Smooth muscle cell (in vitro differentiated cells): ENCODE measurements at regions not wholly inside any gene's neighbourhood (a gene's known extent, or its start where the extent isn't known, plus 50 kb on each side); places are given as distances from the start of the nearest gene placed in this dataset.

ENCODE experiments used
- DNase-seq: peaks from one replicate; lab custom pipeline; 2025; ENCODE audit not compliant: unreplicated experiment; lab: John Stamatoyannopoulos, UW
- H2AFZ ChIP-seq: fragments of 200-600 bp; sonication (generic); 2 replicates; pipeline ENCODE4 v1.6.0; 2016; ENCODE audit warnings: antibody characterized with exemption, low read depth, mild to moderate bottlenecking
- H3F3A ChIP-seq: fragments of 200-600 bp; sonication (generic); 2 replicates; pipeline ENCODE4 v1.6.0; 2017; ENCODE audit warnings: antibody characterized with exemption, low read depth
- H3K27ac ChIP-seq: fragments of 200-600 bp; sonication (generic); 2 replicates; pipeline ENCODE4 v1.5.1; 2016; ENCODE audit warnings: low read depth, mild to moderate bottlenecking
- H3K27me3 ChIP-seq: fragments of 200-600 bp; sonication (generic); 2 replicates; pipeline ENCODE4 v1.6.1; 2016; ENCODE audit warnings: low read depth, mild to moderate bottlenecking
- H3K36me3 ChIP-seq: fragments of 200-600 bp; sonication (generic); 2 replicates; pipeline ENCODE4 v1.5.1; 2016; ENCODE audit warnings: low read depth
- H3K4me1 ChIP-seq: fragments of 200-600 bp; sonication (generic); 2 replicates; pipeline ENCODE4 v1.5.1; 2016; ENCODE audit warnings: low read depth
- H3K4me2 ChIP-seq: fragments of 200-600 bp; sonication (generic); 2 replicates; pipeline ENCODE4 v1.6.0; 2016; ENCODE audit warnings: mild to moderate bottlenecking
- H3K4me3 ChIP-seq: fragments of 200-600 bp; sonication (generic); 2 replicates; pipeline ENCODE4 v1.5.1; 2016; ENCODE audit warnings: mild to moderate bottlenecking
- H3K79me2 ChIP-seq: fragments of 200-600 bp; sonication (generic); 2 replicates; pipeline ENCODE4 v1.6.0; 2016; ENCODE audit warnings: low read depth, mild to moderate bottlenecking
- H3K9ac ChIP-seq: fragments of 200-600 bp; sonication (generic); 2 replicates; pipeline ENCODE4 v1.6.0; 2016; ENCODE audit warnings: low read depth
- H3K9me3 ChIP-seq: fragments of 200-600 bp; sonication (generic); replicated peaks from 2 replicates; pipeline ENCODE4 v1.5.1; 2016; ENCODE audit warnings: low read depth
- H4K20me1 ChIP-seq: fragments of 200-600 bp; sonication (generic); 2 replicates; pipeline ENCODE4 v1.6.0; 2016; ENCODE audit warnings: low read depth
- CTCF ChIP-seq: fragments of 200-600 bp; sonication (generic); IDR thresholded peaks from 2 replicates; pipeline ENCODE4 v1.5.1; 2017; ENCODE audit warnings: borderline replicate concordance, mild to moderate bottlenecking, antibody characterized with exemption; ENCODE audit not compliant: insufficient read depth, poor library complexity, severe bottlenecking
- WGBS: methylation state at CpG from one replicate; pipeline ENCODE4 v1.1.7; 2016; ENCODE audit warnings: low lambda C conversion rate; 5-methylcytosine and 5-hydroxymethylcytosine counted together

GRCh38 chr2:120463996-120464395 is 118.1 kb downstream of the INHBB start:
- peak overlapping the region; percentile 52 for H3K27ac ChIP-seq
- no peaks in the 10 kb centered on the region for H3F3A ChIP-seq
- no peaks in the 10 kb centered on the region for H3K36me3 ChIP-seq
- no peak overlapping the region for H2AFZ ChIP-seq
- no peaks in the 10 kb centered on the region for H3K27me3 ChIP-seq
- no peak overlapping the region for H3K4me3 ChIP-seq
- TF ChIP-seq CTCF = no peak
- peak overlapping the region; percentile 16 for H3K4me2 ChIP-seq
- no peak overlapping the region for H3K9ac ChIP-seq
- no peak for DNase-seq
- 18% methylated on average over 1 of the region's 1 CpG for WGBS
- H3K79me2 ChIP-seq = no peaks in the 10 kb centered on the region
- H3K9me3 ChIP-seq = no peaks in the 10 kb centered on the region
- H4K20me1 ChIP-seq = no peaks in the 10 kb centered on the region
- peaks cover 7% of the 10 kb centered on the region for H3K4me1 ChIP-seq

GRCh38 chr2:120464448-120464931 is 118.6 kb downstream of the INHBB start:
- no peak overlapping the region for H2AFZ ChIP-seq
- no peak overlapping the region for H3K4me3 ChIP-seq
- WGBS = 36% methylated on average over 12 of the region's 12 CpGs
- no peak for DNase-seq
- peak overlapping the region; percentile 38 for H3K4me2 ChIP-seq
- H3F3A ChIP-seq = no peaks in the 10 kb centered on the region
- no peaks in the 10 kb centered on the region for H3K27me3 ChIP-seq
- peak overlapping the region; percentile 52 for H3K27ac ChIP-seq
- H3K79me2 ChIP-seq = no peaks in the 10 kb centered on the region
- TF ChIP-seq CTCF = no peak
- H3K36me3 ChIP-seq = no peaks in the 10 kb centered on the region
- H3K4me1 ChIP-seq = peaks cover 7% of the 10 kb centered on the region
- no peaks in the 10 kb centered on the region for H3K9me3 ChIP-seq
- H3K9ac ChIP-seq = no peak overlapping the region
- H4K20me1 ChIP-seq = no peaks in the 10 kb centered on the region

GRCh38 chr2:120465012-120465700 is 119.2 kb downstream of the INHBB start:
- no peak for TF ChIP-seq CTCF
- 87% methylated on average over 11 of the region's 11 CpGs for WGBS
- Histone ChIP-seq H3K9ac (no peak overlapping the region), H3K4me1 (peaks cover 7% of the 10 kb centered on the region), H4K20me1 (no peaks in the 10 kb centered on the region), H3K27me3 (no peaks in the 10 kb centered on the region), H2AFZ (no peak overlapping the region), H3K9me3 (no peaks in the 10 kb centered on the region), H3K79me2 (no peaks in the 10 kb centered on the region), H3K36me3 (no peaks in the 10 kb centered on the region), H3K4me3 (no peak overlapping the region), H3K4me2 (peak overlapping the region; percentile 38), H3F3A (no peaks in the 10 kb centered on the region), H3K27ac (peak overlapping the region; percentile 52)
- DNase-seq = no peak

GRCh38 chr2:120465701-120465988 is 119.7 kb downstream of the INHBB start:
- Histone ChIP-seq H3K27ac (no peak overlapping the region), H3K4me3 (no peak overlapping the region), H3K9me3 (no peaks in the 10 kb centered on the region), H3K27me3 (no peaks in the 10 kb centered on the region), H2AFZ (peak overlapping the region; percentile 82), H3K4me2 (peak overlapping the region; percentile 41), H3F3A (peaks cover 1% of the 10 kb centered on the region), H4K20me1 (no peaks in the 10 kb centered on the region), H3K36me3 (no peaks in the 10 kb centered on the region), H3K4me1 (peaks cover 7% of the 10 kb centered on the region), H3K9ac (no peak overlapping the region), H3K79me2 (no peaks in the 10 kb centered on the region)
- no peak for DNase-seq
- TF ChIP-seq CTCF = no peak
- 44% methylated on average over 6 of the region's 6 CpGs for WGBS
